GM19025 (cell line): ENCODE measurements at regions not wholly inside any gene's neighbourhood (a gene's known extent, or its start where the extent isn't known, plus 50 kb on each side); places are given as distances from the start of the nearest gene placed in this dataset.

Source experiments
- ATAC-seq: cut with Tn5 transposase; IDR thresholded peaks from one replicate; pipeline ENCODE4 v1.9.1; 2021; ENCODE audit warnings: mild to moderate bottlenecking, low read depth, moderate library complexity; ENCODE audit not compliant: unreplicated experiment

DNA sequence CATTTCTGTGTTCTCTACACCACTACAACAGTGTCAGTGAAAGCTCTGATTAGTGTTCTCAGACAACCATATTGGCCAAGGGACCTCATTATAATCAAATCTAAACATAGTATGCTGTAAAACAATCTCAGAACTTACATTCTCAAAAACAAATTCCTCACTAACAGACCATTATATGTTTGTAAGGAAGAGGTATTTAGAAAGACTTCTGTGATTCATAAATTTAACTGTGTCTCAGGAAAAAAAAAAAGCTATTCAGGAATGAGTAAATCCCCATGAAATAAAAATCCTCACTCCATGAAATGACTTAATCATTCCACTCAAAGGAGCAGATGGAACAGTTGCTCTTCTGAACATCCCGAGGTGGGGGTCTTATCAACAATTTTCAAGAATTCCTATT is 413.0 kb downstream of the CDH2 start:
- ATAC-seq = no peak

DNA sequence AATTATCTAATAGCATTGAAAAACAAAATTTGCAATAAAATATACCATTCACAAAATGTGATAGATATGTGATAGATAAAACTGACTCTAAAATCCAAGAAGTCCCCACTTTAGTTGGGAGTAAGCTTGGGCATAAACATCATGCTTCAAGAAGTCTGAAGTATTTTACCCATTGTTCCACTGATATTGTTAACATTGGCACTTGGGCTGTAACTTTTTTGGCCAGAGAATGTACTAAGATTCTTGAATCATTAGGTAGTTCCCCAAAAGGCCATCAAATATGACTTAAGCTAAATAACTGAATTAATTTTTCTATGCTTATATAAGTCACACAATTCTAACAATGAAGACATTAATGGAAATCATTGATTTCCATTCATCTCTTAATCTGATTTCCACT is 413.6 kb downstream of the CDH2 start:
- ATAC-seq = no peak

GRCh38 chr18:27762054-27762453 is 414.9 kb downstream of the CDH2 start:
- ATAC-seq = no peak

DNA sequence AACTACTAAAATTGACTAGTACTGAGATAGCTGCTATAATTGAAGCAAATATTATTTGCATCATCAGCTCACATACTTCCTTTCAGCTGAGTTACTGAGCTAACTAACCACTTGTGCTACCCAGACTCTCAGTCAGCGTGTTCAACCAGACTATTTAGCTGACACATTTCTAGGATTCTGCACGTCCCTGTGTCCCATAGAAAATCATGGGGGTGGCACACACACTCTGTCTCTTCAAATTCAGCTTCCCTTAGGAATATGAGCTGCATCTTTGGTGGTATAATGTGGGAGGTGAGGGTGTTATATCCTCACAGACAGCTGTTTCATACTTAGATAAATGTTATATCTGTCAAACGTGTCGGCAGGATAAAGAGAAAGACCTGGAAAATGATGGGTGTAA is 424.0 kb downstream of the CDH2 start:
- ATAC-seq = no peak

DNA sequence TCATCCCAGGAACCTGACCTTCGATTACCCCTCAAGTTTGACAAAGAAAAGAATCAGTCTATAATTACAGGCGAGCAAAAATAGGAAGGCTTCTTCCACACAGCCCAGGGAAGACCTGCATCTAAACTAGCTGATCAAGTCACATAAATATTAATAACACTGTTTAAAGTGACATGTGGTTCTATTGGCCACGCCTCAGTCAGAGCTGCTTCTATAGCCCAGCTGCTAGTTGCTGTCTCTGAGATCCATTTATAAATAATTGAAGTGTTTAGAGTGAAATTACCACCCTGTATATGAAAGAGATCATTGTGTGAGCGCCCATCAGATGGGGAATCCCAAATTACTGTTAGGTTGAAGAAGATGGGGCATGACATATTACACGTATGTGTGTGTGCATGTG is 426.0 kb downstream of the CDH2 start:
- no peak for ATAC-seq

GRCh38 chr18:27750014-27750413 is 426.9 kb downstream of the CDH2 start:
- ATAC-seq = no peak

DNA sequence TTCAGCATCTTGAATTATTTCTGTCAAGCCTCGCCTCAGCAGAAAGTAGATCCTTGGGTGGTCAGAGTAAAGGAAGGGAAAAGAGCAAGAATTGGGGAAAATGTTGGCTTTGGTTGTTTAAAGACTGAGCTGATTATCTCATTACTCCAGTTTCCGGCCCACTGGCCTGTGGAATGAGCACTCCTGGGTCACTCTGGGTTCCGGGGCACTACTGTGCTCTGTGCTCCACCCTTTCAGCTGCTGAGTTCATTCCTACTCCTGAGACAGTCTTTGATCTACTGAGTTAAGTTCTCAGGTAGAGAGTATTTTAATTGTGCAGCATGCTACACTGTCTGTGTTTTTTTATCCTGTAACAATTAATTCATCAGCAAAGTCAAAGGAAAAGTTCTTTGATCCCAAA is 427.7 kb downstream of the CDH2 start:
- no peak for ATAC-seq

- ATAC-seq = no peak
These were observed 430.7 kb downstream of the CDH2 start for GRCh38 chr18:27746241-27746640.

DNA sequence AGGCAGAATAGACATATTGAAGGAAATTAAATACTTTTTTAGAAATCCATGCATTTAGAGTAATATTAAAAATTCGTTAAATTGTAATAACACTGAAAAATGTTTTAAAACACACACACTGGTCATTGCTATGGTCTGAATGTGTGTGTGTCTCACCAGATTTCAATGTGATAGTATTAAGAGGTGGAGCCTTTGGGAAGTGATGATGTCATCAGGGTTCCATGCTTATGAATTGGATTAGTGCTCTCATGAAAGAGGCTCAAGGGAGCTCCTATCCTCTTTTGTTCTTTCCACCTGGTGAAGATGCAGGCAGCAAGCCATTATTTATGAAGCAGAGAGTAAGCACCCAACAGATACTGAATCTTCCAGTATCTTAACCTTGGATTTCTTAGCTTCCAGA is 441.8 kb downstream of the CDH2 start:
- ATAC-seq = no peak

- ATAC-seq = no peak
These were observed 445.7 kb downstream of the CDH2 start for GRCh38 chr18:27731211-27731610.

GRCh38 chr18:27728659-27729058 is 448.3 kb downstream of the CDH2 start:
- no peak for ATAC-seq

- ATAC-seq = no peak
These were observed 452.6 kb downstream of the CDH2 start for GRCh38 chr18:27724362-27724761.

- ATAC-seq = no peak
These were observed 453.8 kb downstream of the CDH2 start for GRCh38 chr18:27723168-27723567.

- ATAC-seq = no peak
These were observed 457.2 kb downstream of the CDH2 start for GRCh38 chr18:27719680-27720079.

DNA sequence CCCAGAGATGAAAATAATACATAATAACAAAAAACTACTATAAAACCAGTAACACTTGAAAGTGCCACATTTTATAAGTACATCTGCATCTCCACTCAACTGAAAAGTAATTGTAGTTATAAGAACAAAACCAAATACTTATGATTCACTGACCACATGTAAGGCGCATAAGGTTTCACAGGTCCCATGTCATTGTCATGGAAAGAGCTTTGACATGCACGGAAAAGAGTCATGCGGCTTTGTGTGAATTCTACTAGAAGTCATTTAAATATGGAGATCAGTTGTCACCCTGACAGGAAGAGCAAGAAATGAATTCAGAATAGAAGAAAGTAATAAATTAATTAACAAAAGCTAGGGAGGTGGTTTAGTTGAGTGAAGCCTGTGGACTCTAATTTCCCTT is 459.1 kb downstream of the CDH2 start:
- no peak for ATAC-seq

DNA sequence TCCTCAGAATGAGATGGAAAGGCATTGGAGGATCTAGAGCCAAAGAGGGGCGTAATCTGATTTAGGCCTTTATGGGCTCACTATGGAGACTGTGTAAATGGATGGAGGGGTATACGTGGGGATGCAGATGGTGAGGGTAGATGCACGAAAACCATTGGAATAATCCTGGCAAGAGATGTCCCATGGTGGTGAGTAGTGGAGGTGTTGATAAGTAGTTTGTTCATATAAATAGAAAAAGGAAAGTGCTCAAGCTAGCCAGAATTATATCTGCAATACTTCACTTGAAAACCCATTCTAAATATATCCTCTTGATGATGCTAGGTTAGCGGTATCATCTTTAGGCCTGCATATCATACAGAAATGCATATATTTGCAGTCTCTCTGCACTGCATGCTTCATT is 459.7 kb downstream of the CDH2 start:
- no peak for ATAC-seq

DNA sequence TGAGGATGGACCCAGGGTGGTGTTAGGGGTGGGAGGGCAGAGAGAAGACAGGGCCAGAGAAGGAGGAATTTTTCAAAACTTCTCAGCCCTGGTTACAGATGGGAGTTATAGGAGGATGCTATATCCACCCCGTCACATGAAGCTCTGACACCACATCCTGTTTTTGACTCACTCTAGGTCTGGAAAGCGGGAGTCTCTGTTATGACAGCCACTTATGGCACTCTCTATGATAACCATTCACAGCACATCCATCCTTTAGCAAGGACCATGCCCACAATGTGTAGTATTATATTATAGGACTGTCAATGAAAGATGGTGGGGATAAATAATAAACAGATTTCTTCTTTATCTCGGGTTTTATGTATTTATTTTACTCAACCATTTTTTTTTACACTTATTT is 461.2 kb downstream of the CDH2 start:
- ATAC-seq = no peak

GRCh38 chr18:27713738-27714095 is 463.2 kb downstream of the CDH2 start:
- no peak for ATAC-seq

DNA sequence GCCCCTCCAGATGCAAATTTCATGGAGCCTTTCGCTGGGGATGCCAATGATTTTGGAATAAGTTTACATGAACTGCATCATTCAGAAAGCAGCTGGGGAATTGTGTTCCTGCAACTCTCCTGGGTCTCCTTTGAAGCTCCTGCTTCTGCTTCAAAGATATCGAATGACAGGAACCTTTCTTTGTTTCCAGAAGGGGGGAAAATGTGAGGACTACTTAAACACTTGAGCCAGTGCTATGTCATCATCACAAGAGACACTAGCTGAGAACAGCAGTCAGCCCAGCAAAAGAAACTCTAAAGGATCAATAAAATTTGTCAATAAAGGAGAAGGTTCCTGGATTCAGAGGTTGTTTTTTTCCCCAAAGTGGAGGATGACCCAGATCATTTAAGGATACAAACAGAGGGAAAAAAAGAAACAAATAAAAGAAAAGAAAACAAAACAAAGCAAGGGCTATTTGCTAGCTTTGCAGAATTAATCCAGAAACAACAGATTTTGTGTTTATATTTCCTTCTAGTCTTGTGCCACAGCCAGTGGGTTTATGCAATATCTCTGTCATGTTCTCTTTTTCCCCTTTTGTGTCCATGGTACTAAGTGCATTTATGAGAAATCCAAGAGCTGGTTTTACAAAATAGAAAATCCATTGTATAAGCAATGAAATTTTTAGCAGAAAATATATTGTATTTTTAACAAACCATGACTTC is 463.7 kb downstream of the CDH2 start:
- no peak for ATAC-seq

GRCh38 chr18:27712066-27712465 is 464.9 kb downstream of the CDH2 start:
- no peak for ATAC-seq

DNA sequence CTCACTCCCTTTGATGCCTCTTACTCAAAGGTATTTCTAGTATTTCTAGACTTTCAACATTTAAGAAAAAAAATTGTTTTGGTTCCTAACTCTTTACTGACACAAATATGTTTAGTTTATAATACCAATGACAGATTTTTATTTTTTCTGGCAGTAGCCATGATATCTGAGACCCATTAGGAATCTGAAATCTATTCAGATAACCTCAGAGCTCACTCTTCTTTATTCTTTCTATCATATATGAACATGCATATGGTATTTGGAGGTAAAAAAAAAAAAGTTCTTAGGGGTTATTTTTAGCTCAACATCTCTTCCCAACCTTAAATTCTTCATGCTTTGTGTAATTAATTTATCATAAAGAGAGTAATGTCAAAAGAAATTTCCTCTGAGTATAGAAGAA is 465.5 kb downstream of the CDH2 start:
- ATAC-seq = no peak

DNA sequence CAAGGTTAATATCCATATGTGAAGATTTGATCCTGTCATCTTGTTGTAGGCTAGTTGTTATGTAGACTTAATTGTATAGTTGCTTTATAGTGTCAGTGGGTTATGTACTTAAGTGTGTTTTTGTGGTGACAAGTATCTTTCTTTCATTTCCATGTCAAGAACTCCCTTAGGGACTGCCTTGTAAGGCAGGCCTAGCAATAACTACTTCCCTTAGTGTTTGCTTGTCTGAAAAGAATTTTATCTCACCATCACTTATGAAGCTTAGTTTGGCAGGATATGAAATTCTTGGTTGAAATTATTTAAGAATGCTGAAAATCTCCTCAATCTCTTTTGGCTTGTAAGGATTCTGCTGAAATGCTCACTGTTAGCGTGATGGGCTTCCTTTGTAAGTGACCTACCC is 467.6 kb downstream of the CDH2 start:
- no peak for ATAC-seq

DNA sequence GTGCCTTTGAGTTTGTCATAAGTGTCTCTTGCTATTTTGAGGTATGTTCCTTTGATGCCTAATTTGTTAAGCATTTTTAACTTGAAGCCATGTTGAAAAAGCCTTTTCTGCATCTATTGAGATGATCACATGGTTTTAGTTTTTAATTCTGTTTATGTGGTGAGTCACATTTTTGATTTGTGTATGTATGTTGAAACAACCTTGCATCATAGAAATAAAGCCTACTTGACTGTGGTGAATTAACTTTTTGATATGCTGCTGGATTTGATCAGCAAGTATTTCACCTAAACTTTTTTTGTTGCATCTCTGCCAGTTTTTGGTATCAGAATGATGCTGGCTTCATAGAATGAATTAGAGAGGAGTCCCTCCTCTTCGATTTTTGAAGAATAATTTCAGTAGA is 469.7 kb downstream of the CDH2 start:
- no peak for ATAC-seq
